CD4-positive, CD25-positive, alpha-beta regulatory T cell (primary cell): ENCODE measurements at regions not wholly inside any gene's neighbourhood (a gene's known extent, or its start where the extent isn't known, plus 50 kb on each side); places are given as distances from the start of the nearest gene placed in this dataset.
A peak's percentile ranks its signal among the peaks of the same experiment; 100 is the strongest.

Source experiments
- ATAC-seq, 2 donors: fragments of 150-1000 bp; cut with Tn5 transposase; one replicate each; pipeline ENCODE4 v1.10.0; 2021; ENCODE audit warnings: low read depth in 2 of 2, moderate number of reproducible peaks in 2 of 2, moderate library complexity in 1 of 2
- DNase-seq, 3 donors: peaks; one replicate each; pipeline versions ENCODE4 v3.0.0 to v3.0.0-alpha.2; 2012 to 2022; ENCODE audit warnings: mixed read lengths in 1 of 3
- H3K27ac ChIP-seq: one replicate; pipeline ENCODE4 v1.7.0; 2013; ENCODE audit warnings: mild to moderate bottlenecking, low read length; ENCODE audit not compliant: insufficient read depth, poor library complexity, severe bottlenecking
- H3K27me3 ChIP-seq: one replicate; pipeline ENCODE4 v1.7.0; 2013; ENCODE audit warnings: low read length; ENCODE audit not compliant: control insufficient read depth, insufficient read depth
- H3K36me3 ChIP-seq: one replicate; pipeline ENCODE4 v1.7.0; 2013; ENCODE audit warnings: mild to moderate bottlenecking, low read length, moderate library complexity; ENCODE audit not compliant: control insufficient read depth, insufficient read depth
- H3K4me1 ChIP-seq: 2 replicates; pipeline ENCODE4 v1.7.0; 2013; ENCODE audit warnings: mild to moderate bottlenecking, low read length; ENCODE audit not compliant: insufficient read depth, control insufficient read depth, poor library complexity, severe bottlenecking
- H3K4me3 ChIP-seq: one replicate; pipeline ENCODE4 v1.7.0; 2013; ENCODE audit warnings: low read depth, mild to moderate bottlenecking, low read length, moderate library complexity
- H3K9me3 ChIP-seq, 2 experiments: 1 replicate in 1 of 2; 2 replicates in 1 of 2; pipeline ENCODE4 v1.7.0; 2013; ENCODE audit warnings: low read length in 2 of 2, mild to moderate bottlenecking in 1 of 2, moderate library complexity in 1 of 2; ENCODE audit not compliant: control insufficient read depth in 2 of 2
- H3K27ac Mint-ChIP-seq, 3 donors: one replicate each; pipeline ENCODE4 v1.8.0; 2020 to 2022; ENCODE audit warnings: mild to moderate bottlenecking in 3 of 3, mixed read lengths in 3 of 3, moderate library complexity in 2 of 3
- H3K27me3 Mint-ChIP-seq: one replicate; pipeline ENCODE4 v1.8.0; 2022; ENCODE audit warnings: mild to moderate bottlenecking, mixed read lengths
- H3K36me3 Mint-ChIP-seq: one replicate; pipeline ENCODE4 v1.8.0; 2020; ENCODE audit warnings: mixed read lengths
- H3K4me1 Mint-ChIP-seq, 4 donors: one replicate each; pipeline ENCODE4 v1.8.0; 2020 to 2022; ENCODE audit warnings: mixed read lengths in 4 of 4, mild to moderate bottlenecking in 1 of 4
- H3K4me3 Mint-ChIP-seq, 4 donors: one replicate each; pipeline ENCODE4 v1.8.0; 2020 to 2022; ENCODE audit warnings: mild to moderate bottlenecking in 4 of 4, mixed read lengths in 4 of 4, moderate library complexity in 3 of 4
- H3K9me3 Mint-ChIP-seq, 7 donors: one replicate each; pipeline ENCODE4 v1.8.0; 2020 to 2022; ENCODE audit warnings: mixed read lengths in 7 of 7, mild to moderate bottlenecking in 3 of 7, moderate library complexity in 2 of 7

DNA sequence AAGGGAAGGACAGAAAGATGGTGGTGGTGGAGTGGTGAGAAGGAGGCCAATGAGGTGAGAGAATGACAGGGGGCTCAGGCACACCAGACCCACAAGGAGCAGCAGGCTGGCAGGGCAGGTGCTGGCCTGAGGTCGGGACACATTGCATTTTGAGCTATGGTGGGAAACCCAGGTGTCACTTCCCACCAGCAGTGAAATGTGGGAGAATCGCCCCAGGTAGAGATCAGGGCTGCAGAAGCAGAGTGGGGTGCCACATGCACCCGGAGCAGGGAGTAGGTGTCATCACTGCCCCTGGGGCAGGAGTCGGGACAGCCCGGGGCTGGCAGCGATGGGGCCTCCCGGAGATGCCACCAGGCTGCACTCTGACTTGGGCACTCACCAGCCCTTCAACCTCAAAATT, 315.8 kb downstream of the BCL11B start:
- Histone ChIP-seq H3K27me3 (no peaks in the 10 kb centered on the region), H3K27ac (no peak overlapping the region), H3K9me3 (no peaks in the 10 kb centered on the region), H3K4me3 (no peak overlapping the region), H3K36me3 (no peaks in the 10 kb centered on the region), H3K4me1 (no peaks in the 10 kb centered on the region)
- Mint-ChIP-seq H3K4me1 (peaks cover 0 to 4% (median under 1%) of the 10 kb centered on the region in 4 donors), H3K9me3 (peaks cover 0 to 2% (median 0%) of the 10 kb centered on the region in 7 donors), H3K27me3 (no peaks in the 10 kb centered on the region), H3K27ac (peak overlapping the region in 1 of 3 donors; percentile 93), H3K36me3 (peaks cover 3% of the 10 kb centered on the region), H3K4me3 (no peak overlapping the region)
- ATAC-seq (no peak), DNase-seq (no peak)

DNA sequence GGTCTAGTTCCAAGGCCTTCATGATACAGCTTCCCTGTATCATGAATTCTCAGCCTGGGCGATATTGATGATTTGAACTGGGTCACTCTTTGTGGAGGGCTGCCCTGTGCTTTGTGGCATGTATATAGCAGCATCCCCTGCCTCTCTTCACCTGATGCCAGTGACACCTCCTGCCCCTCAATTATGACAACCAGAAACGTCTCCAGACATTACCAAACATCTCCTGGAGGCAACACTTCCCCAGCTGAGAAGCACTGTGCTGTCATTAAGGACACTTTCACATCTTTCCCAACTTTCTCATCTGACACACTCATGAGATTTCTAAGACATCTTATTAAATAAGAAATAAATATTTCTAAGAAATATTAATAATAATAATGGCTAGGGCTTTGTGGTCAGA, 315.3 kb downstream of the BCL11B start:
- peaks cover 0 to 5% (median 2%) of the 10 kb centered on the region in 4 donors for H3K4me1 Mint-ChIP-seq
- H3K36me3 Mint-ChIP-seq = peaks cover 3% of the 10 kb centered on the region
- H3K27me3 ChIP-seq = no peaks in the 10 kb centered on the region
- H3K27me3 Mint-ChIP-seq = no peaks in the 10 kb centered on the region
- H3K4me3 Mint-ChIP-seq = no peak overlapping the region
- no peak for DNase-seq
- ATAC-seq = no peak
- H3K4me1 ChIP-seq = no peaks in the 10 kb centered on the region
- H3K4me3 ChIP-seq = no peak overlapping the region
- H3K27ac Mint-ChIP-seq = no peak overlapping the region
- H3K9me3 ChIP-seq = no peaks in the 10 kb centered on the region
- peaks cover 0 to 2% (median 0%) of the 10 kb centered on the region in 7 donors for H3K9me3 Mint-ChIP-seq
- no peak overlapping the region for H3K27ac ChIP-seq
- H3K36me3 ChIP-seq = no peaks in the 10 kb centered on the region

DNA sequence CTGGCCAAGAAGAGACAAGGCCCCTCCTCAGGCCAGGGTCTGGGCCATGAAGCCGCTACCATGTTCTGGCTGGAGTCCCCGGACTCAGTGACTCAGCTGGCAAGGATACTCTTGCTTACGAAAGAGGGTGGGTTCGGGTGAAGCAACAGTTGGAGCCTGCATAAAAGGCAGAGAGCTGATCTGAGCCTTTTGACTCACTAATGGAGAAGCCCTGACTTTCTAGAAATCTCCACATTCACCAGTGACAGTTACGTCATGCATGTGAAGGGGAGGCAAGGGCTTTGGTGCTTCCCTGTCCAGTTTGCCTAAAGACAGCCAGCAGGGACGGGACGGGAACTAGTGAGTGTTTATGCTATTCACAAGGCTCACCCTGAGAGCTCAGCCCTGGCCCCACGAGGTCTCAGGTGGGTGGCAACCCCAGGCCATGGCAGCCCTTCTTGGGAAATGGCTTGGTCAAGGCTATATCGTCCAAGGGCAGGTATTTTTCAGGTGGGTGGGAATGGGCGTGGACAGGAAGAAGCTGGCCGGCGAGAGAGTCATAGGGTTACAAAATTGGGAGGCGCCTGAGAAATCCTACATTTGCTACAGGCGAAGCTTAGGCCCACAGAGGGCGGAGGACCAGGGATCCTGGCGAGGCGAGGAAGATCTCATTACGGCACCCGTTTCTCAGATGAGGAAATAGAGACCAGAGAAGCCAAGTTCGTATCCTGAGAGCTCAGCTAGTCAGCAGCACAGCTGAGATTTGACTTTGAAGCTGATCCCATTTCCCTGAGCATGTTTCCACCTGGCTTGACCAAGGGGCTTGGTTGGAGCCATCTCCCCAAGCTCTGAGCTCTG, 314.6 kb downstream of the BCL11B start:
- H3K9me3 ChIP-seq = no peaks in the 10 kb centered on the region
- no peak overlapping the region for H3K27ac ChIP-seq
- peaks cover 3% of the 10 kb centered on the region for H3K36me3 Mint-ChIP-seq
- no peak for ATAC-seq
- H3K36me3 ChIP-seq = no peaks in the 10 kb centered on the region
- H3K9me3 Mint-ChIP-seq = peaks cover 0 to 1% (median 0%) of the 10 kb centered on the region in 7 donors
- H3K4me1 Mint-ChIP-seq = peaks cover 0 to 6% (median 0%) of the 10 kb centered on the region in 4 donors
- no peak overlapping the region for H3K4me3 ChIP-seq
- H3K27me3 ChIP-seq = no peaks in the 10 kb centered on the region
- H3K27me3 Mint-ChIP-seq = no peaks in the 10 kb centered on the region
- no peak for DNase-seq
- no peaks in the 10 kb centered on the region for H3K4me1 ChIP-seq
- H3K4me3 Mint-ChIP-seq = no peak overlapping the region
- H3K27ac Mint-ChIP-seq = no peak overlapping the region

DNA sequence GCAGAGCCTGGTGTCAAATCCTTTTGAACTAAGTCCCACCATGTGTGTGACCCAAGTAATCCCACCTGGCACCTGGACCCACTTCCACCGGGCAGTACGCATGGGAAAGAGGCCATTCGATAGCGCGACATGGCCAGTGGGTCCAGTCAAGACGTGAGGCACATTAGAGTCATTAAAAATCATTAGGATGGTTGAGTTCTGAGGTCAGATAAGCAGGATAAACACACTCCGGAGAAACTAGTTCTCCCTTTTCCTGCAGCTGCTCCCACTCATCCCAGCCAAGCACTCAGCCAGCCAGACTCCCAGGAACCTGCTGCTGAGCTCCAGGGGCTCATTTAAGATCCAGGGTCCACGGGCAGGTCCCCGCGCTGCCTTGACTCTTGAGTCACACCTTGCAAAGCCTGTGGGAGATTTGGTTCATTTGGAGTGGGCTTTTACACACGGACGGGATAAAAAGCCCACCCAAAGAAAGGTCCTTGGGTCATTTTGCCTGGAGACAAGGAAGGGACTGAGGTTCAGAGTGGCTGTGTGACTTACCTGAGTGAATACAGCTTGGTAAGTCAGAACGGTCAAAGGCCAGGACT, 313.9 kb downstream of the BCL11B start:
- H3K4me1 Mint-ChIP-seq = peaks cover 0 to 13% (median 0%) of the 10 kb centered on the region in 4 donors
- no peak for DNase-seq
- no peaks in the 10 kb centered on the region for H3K36me3 ChIP-seq

DNA sequence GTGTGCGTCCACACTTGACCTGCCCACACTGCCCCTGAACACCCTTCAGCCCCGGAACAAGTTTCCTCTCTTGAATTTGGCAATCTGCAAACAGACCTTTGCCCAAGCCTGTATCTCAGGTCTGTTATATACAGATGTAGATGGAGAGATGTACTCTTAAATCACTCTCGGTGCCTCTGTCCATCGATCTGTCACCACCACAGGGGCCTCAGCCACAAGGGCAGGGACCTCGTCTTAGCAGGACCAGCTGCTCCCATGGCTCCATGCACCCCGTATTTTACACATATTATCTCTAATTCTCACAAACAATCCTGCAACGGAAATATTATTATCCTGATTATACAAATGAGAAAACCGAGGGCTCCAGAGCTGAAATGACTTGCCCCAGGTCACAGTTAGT, 313.4 kb downstream of the BCL11B start:
- DNase-seq = no peak
- no peak overlapping the region for H3K4me3 Mint-ChIP-seq
- ATAC-seq = no peak
- no peaks in the 10 kb centered on the region for H3K27me3 Mint-ChIP-seq
- H3K4me3 ChIP-seq = no peak overlapping the region
- peaks cover 0 to 18% (median 0%) of the 10 kb centered on the region in 4 donors for H3K4me1 Mint-ChIP-seq
- H3K36me3 Mint-ChIP-seq = peaks cover 3% of the 10 kb centered on the region
- H3K36me3 ChIP-seq = no peaks in the 10 kb centered on the region
- H3K4me1 ChIP-seq = no peaks in the 10 kb centered on the region
- H3K9me3 Mint-ChIP-seq = peaks cover 0 to 1% (median 0%) of the 10 kb centered on the region in 7 donors
- no peaks in the 10 kb centered on the region for H3K9me3 ChIP-seq
- no peak overlapping the region for H3K27ac ChIP-seq
- peak overlapping the region in 1 of 3 donors; percentile 76 for H3K27ac Mint-ChIP-seq
- H3K27me3 ChIP-seq = no peaks in the 10 kb centered on the region

More for the DNA sequence above, 313.9 kb downstream of the BCL11B start:
- H3K36me3 Mint-ChIP-seq = peaks cover 3% of the 10 kb centered on the region
- Histone ChIP-seq H3K4me1 (no peaks in the 10 kb centered on the region), H3K9me3 (no peaks in the 10 kb centered on the region), H3K27ac (no peak overlapping the region), H3K27me3 (no peaks in the 10 kb centered on the region), H3K4me3 (no peak overlapping the region)
- H3K9me3 Mint-ChIP-seq = peaks cover 0 to 1% (median 0%) of the 10 kb centered on the region in 7 donors
- no peaks in the 10 kb centered on the region for H3K27me3 Mint-ChIP-seq
- ATAC-seq = no peak
- H3K27ac Mint-ChIP-seq = no peak overlapping the region
- no peak overlapping the region for H3K4me3 Mint-ChIP-seq

DNA sequence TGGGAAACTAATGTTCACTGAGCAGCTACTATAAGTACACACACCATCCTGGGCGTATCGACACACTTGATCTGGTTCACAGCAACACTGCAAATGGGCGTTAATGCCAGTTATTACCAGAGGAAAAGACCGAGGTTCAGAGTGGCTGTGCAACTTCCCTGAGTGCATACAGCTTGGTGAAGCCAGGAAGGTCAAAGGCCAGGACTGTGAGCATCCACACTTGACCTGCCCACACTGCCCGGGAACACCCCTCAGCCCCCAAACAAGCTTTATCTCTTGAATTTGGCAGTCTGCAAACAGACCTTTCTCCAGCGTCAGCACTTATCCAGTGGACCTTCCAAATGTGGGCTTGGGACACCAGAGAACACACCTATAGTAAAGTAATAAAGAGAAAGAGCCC, 312.6 kb downstream of the BCL11B start:
- no peak for DNase-seq
- Histone ChIP-seq H3K4me1 (peaks cover 2% of the 10 kb centered on the region), H3K27ac (no peak overlapping the region), H3K27me3 (no peaks in the 10 kb centered on the region), H3K9me3 (no peaks in the 10 kb centered on the region), H3K36me3 (no peaks in the 10 kb centered on the region), H3K4me3 (no peak overlapping the region)
- H3K4me3 Mint-ChIP-seq = no peak overlapping the region
- peaks cover 0 to 1% (median 0%) of the 10 kb centered on the region in 7 donors for H3K9me3 Mint-ChIP-seq
- H3K36me3 Mint-ChIP-seq = peaks cover 3% of the 10 kb centered on the region
- peaks cover 0 to 26% (median 2%) of the 10 kb centered on the region in 4 donors for H3K4me1 Mint-ChIP-seq
- H3K27me3 Mint-ChIP-seq = no peaks in the 10 kb centered on the region
- no peak overlapping the region for H3K27ac Mint-ChIP-seq
- ATAC-seq = no peak

DNA sequence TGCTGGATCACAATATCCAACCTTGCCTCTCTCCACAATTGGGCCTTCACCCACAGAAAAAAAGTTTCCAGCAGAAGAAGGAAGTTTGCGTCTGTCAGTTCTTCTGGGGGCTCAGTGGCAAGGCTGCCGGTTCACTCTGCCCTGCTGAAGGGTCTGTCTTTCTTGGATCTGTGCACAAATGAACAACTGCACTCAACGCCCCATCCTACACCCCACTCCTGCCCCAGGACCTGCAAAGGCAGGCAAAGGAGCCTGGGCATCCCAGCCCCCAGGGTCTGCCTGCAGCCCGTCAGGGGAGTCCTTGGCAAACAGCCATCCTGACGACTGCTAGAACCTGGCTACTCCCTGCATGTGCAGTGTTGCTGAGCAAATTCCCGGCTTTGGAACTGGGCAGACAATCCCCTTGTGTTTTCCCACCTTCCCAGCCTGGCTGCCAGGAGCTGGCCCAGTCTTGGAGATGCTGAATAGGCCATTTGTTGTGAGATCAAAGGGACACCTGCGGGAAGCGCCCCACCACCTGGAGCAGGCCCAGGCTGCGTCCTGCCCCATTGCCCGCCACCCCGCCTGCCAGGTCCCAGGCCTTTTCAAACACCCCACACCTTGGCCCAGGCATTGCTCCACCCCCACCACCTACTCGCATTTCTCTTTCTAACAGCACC, 311.9 kb downstream of the BCL11B start:
- no peak overlapping the region for H3K4me3 Mint-ChIP-seq

More for the DNA sequence above, 311.9 kb downstream of the BCL11B start:
- Histone ChIP-seq H3K4me1 (peaks cover 8% of the 10 kb centered on the region), H3K36me3 (no peaks in the 10 kb centered on the region), H3K27me3 (no peaks in the 10 kb centered on the region), H3K4me3 (no peak overlapping the region), H3K9me3 (no peaks in the 10 kb centered on the region), H3K27ac (no peak overlapping the region)
- Mint-ChIP-seq H3K36me3 (peaks cover 3% of the 10 kb centered on the region), H3K4me1 (peaks cover 0 to 32% (median 5%) of the 10 kb centered on the region in 4 donors), H3K9me3 (peaks cover 0 to 1% (median 0%) of the 10 kb centered on the region in 7 donors), H3K27me3 (no peaks in the 10 kb centered on the region), H3K27ac (peak overlapping the region in 2 of 3 donors; percentile 36 to 67)
- DNase-seq (no peak), ATAC-seq (no peak)
